GM12873 (cell line): ENCODE measurements at regions not wholly inside any gene's neighbourhood (a gene's known extent, or its start where the extent isn't known, plus 50 kb on each side); places are given as distances from the start of the nearest gene placed in this dataset.

Source experiments
- TF ChIP-seq, protein P1 (sequence below): IDR thresholded peaks from 2 replicates; pipeline ENCODE4 v1.5.1; 2012; ENCODE audit warnings: low read depth, mild to moderate bottlenecking, moderate library complexity, low read length, control low read depth; ENCODE audit not compliant: insufficient read depth; ENCODE audit errors: missing control alignments

DNA sequence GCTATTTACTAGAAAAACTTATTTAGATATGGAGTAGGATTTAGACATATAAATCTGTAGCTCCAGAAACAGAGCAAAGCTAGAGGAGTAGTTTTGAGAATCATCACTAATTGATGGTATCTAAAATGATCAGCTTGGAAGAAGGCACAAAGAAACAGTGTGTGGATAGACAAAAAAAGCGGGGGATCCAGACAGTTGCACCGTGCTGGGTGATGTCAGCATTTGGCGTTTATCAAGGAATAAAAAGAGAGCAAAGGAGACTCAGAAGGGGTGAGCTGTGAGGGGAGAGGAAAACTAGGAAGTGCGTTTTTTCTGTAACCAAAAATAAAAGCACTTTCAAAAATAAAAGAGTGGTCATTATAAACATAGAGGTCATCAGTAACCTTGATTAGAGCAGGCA is 90.5 kb upstream of the GPRIN3 start:
- TF ChIP-seq, protein P1, sequence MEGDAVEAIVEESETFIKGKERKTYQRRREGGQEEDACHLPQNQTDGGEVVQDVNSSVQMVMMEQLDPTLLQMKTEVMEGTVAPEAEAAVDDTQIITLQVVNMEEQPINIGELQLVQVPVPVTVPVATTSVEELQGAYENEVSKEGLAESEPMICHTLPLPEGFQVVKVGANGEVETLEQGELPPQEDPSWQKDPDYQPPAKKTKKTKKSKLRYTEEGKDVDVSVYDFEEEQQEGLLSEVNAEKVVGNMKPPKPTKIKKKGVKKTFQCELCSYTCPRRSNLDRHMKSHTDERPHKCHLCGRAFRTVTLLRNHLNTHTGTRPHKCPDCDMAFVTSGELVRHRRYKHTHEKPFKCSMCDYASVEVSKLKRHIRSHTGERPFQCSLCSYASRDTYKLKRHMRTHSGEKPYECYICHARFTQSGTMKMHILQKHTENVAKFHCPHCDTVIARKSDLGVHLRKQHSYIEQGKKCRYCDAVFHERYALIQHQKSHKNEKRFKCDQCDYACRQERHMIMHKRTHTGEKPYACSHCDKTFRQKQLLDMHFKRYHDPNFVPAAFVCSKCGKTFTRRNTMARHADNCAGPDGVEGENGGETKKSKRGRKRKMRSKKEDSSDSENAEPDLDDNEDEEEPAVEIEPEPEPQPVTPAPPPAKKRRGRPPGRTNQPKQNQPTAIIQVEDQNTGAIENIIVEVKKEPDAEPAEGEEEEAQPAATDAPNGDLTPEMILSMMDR = no peak

GRCh38 chr4:89397441-89397840 is 89.8 kb upstream of the GPRIN3 start:
- TF ChIP-seq, protein P1 = no peak

- TF ChIP-seq, protein P1 = no peak
Observed at GRCh38 chr4:89382439-89382838, 74.8 kb upstream of the GPRIN3 start.

DNA sequence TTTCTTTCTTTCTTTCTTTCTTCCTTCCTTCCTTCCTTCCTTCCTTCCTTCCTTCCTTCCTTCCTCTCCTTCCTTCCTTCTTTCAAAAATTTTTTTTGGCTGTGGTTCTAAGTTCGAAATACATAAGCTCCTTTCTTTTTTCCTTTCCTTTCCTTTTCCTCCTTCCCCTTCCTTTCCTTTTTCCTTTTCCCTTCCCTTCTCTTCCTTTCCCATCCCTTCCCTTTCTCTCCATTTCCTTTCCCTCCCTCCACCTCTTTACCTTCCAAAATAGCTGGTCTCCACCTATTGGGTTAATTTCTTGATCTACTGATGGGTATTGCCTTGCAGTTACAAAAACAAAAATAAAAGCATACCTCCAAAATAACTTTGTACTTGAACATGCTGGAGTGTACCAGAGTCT is 73.4 kb upstream of the GPRIN3 start:
- TF ChIP-seq, protein P1 = no peak

GRCh38 chr4:89379511-89380044 is 72.0 kb upstream of the GPRIN3 start:
- TF ChIP-seq, protein P1 = no peak

DNA sequence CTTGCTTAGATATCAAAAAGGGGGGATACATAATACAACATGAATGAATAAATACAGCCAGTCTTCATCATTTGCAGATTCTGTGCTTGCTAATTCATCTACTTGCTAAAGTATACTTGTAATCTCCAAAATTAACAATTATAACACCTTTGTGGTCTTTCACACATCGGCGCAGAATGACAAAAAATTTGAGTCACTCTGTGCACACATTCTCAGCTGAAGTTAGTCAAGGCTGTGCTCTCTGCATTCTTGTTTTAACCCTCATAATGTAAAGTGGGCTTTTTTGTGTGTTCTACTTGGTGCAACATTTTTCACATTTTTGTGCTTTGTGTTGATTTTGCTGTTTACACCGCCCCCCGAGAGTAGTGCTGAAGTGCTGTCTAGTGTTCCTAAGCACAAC is 65.8 kb upstream of the GPRIN3 start:
- TF ChIP-seq, protein P1 = no peak

GRCh38 chr4:89371614-89372013 is 64.0 kb upstream of the GPRIN3 start:
- TF ChIP-seq, protein P1 = no peak
